Breast epithelium (tissue), 3 donors: ENCODE measurements at regions not wholly inside any gene's neighbourhood (a gene's known extent, or its start where the extent isn't known, plus 50 kb on each side); places are given as distances from the start of the nearest gene placed in this dataset.

Experiments
- CTCF ChIP-seq, 3 donors: fragments of 450-650 bp; IDR thresholded peaks; one replicate each; pipeline ENCODE4 v1.5.1; 2016 to 2017; ENCODE audit warnings: antibody characterized with exemption in 3 of 3, mild to moderate bottlenecking in 3 of 3, moderate library complexity in 3 of 3
- POLR2A ChIP-seq: fragments of 450-650 bp; IDR thresholded peaks from one replicate; pipeline ENCODE4 v1.6.1; 2016; ENCODE audit warnings: antibody characterized with exemption, mild to moderate bottlenecking, moderate library complexity

- TF ChIP-seq POLR2A (no peak), CTCF (IDR thresholded peaks at IDR 0.05) (no peak)
Measured at GRCh38 chr2:149953627-149954026, 366.1 kb upstream of the MMADHC start.
